ENCODE measurements at regions not wholly inside any gene's neighbourhood (a gene's known extent, or its start where the extent isn't known, plus 50 kb on each side); places are given as distances from the start of the nearest gene placed in this dataset.

- TF ChIP-seq CTCF (IDR thresholded peaks at IDR 0.05; ENCODE audit: low read depth, low read length) (no peak), EZH2phosphoT487 (IDR thresholded peaks at IDR 0.05; ENCODE audit: low read depth) (no peak)
These were observed 78.5 kb upstream of the OR5AK2 start for GRCh38 chr11:56910046-56910773.
